ENCODE measurements at regions not wholly inside any gene's neighbourhood (a gene's known extent, or its start where the extent isn't known, plus 50 kb on each side); places are given as distances from the start of the nearest gene placed in this dataset.

DNA sequence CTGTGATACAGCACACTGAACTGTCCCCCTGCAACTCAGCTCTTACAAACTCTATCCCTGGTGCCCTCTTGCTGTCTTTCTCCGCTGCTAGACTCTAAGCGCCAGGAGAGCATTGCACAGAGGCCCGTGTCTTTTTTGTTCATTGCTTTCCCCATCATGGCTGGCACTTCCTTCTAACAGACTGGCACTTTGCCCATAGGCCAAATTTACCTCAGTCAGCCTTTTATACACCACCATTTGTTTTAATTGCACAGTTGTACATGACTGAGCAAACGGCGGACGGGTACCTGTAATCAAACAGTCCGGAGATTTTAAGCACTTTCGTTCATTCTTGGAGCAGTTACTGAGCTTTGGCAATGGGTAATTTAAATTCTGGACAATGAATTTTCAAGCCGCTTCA, 102.2 kb upstream of the CLINT1 start:
- peaks cover 17% of the 10 kb centered on the region for H3K27me3 Mint-ChIP-seq (ENCODE audit: unreplicated experiment)
- DNase-seq (ENCODE audit: extremely low spot score, unreplicated experiment) = no peak
- no peaks in the 10 kb centered on the region for H3K9me3 Mint-ChIP-seq (ENCODE audit: unreplicated experiment)
- TF ChIP-seq, protein P1, sequence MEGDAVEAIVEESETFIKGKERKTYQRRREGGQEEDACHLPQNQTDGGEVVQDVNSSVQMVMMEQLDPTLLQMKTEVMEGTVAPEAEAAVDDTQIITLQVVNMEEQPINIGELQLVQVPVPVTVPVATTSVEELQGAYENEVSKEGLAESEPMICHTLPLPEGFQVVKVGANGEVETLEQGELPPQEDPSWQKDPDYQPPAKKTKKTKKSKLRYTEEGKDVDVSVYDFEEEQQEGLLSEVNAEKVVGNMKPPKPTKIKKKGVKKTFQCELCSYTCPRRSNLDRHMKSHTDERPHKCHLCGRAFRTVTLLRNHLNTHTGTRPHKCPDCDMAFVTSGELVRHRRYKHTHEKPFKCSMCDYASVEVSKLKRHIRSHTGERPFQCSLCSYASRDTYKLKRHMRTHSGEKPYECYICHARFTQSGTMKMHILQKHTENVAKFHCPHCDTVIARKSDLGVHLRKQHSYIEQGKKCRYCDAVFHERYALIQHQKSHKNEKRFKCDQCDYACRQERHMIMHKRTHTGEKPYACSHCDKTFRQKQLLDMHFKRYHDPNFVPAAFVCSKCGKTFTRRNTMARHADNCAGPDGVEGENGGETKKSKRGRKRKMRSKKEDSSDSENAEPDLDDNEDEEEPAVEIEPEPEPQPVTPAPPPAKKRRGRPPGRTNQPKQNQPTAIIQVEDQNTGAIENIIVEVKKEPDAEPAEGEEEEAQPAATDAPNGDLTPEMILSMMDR (IDR thresholded peaks at IDR 0.05) = no peak
- H3K36me3 Mint-ChIP-seq (ENCODE audit: unreplicated experiment) = no peaks in the 10 kb centered on the region
- H3K27ac Mint-ChIP-seq (ENCODE audit: unreplicated experiment) = no peak overlapping the region
- peaks cover 7% of the 10 kb centered on the region for H3K4me1 Mint-ChIP-seq (ENCODE audit: unreplicated experiment)
- H3K4me3 Mint-ChIP-seq (ENCODE audit: unreplicated experiment) = no peak overlapping the region

DNA sequence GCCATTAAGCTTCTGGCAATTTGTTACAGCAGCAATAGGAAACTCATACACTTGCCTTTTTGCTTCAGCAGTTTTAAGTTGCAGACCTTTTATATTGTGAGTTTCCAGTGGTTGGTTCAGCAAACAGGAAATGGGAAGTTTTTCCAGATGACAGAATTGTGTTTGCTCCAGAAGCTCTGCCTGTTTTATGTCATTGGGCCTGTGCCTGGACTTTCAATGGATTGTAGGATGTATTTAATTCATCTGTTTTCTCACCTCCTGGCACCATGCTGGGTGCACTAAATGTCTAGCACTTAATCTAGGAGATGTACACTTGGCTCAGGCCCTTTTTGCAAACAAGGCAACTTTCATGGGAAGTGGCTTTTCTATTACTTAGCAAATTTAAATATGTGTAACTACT, 100.4 kb upstream of the CLINT1 start:
- TF ChIP-seq, protein P1 (IDR thresholded peaks at IDR 0.05) = no peak
- H3K4me3 Mint-ChIP-seq (ENCODE audit: unreplicated experiment) = no peak overlapping the region
- H3K36me3 Mint-ChIP-seq (ENCODE audit: unreplicated experiment) = no peaks in the 10 kb centered on the region
- no peak overlapping the region for H3K27ac Mint-ChIP-seq (ENCODE audit: unreplicated experiment)
- H3K9me3 Mint-ChIP-seq (ENCODE audit: unreplicated experiment) = no peaks in the 10 kb centered on the region
- H3K27me3 Mint-ChIP-seq (ENCODE audit: unreplicated experiment) = peaks cover 17% of the 10 kb centered on the region
- peaks cover 2% of the 10 kb centered on the region for H3K4me1 Mint-ChIP-seq (ENCODE audit: unreplicated experiment)
- DNase-seq (ENCODE audit: extremely low spot score, unreplicated experiment) = no peak

DNA sequence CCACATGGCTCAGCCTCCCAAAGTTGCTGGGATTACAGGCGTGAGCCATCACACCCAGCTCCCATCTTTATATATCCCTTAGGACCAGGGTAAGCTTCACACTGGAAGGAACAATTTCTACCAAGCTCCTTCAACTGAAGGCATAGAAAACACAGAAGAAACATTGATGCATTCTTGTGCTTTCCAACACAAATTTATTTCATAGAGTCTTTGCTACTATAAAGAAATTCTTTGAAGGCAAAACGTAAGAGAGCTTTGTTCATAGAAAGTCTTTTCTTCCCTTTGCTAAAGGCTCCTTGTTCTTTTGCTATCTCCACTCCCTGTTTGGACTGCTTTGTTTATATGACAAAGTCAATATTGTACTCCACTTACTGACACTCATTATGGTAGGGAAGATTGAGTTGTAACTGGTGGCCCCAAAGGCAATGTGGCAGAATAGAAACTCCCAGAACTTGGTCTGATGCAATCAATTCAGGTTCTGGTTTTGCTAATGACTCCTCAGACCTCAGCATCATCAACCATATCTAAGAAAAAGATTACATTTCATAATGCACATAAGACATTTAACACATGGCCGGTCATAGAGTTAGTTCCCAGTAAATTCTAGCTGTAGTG, 97.4 kb upstream of the CLINT1 start:
- peaks cover 10% of the 10 kb centered on the region for H3K27me3 Mint-ChIP-seq (ENCODE audit: unreplicated experiment)
- no peaks in the 10 kb centered on the region for H3K9me3 Mint-ChIP-seq (ENCODE audit: unreplicated experiment)
- TF ChIP-seq, protein P1 (IDR thresholded peaks at IDR 0.05) = no peak
- no peak overlapping the region for H3K27ac Mint-ChIP-seq (ENCODE audit: unreplicated experiment)
- peaks cover 6% of the 10 kb centered on the region for H3K4me1 Mint-ChIP-seq (ENCODE audit: unreplicated experiment)
- H3K4me3 Mint-ChIP-seq (ENCODE audit: unreplicated experiment) = no peak overlapping the region
- H3K36me3 Mint-ChIP-seq (ENCODE audit: unreplicated experiment) = no peaks in the 10 kb centered on the region
- no peak for DNase-seq (ENCODE audit: extremely low spot score, unreplicated experiment)

DNA sequence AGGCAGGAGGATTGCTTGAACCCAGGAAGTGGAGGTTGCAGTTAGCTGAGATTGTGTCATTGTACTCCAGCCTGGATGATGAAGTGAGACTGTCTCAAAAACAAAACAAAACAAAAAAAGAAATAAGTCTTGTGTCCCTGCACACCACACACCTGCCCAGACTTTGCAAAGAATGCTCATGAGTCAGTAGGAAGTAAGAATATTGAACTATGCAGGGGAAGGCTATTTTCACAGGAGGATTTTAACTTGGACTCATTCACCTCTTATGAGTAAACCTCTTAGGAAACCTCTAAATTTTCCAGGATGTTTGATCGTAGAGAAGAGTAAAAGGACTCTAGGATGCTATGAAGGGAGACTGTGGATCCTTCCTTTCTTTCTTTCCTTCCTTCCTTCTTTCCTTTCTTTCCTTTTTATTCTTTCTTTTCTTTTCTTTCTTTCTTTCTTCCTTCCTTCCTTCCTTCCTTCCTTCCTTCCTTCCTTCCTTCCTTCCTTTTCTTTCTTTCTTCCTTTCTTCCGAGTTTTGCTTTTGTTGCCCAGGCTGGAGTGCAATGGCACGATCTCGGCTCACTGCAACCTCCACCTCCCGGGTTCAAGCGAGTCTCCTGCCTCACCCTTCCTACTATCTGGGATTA, 96.7 kb upstream of the CLINT1 start:
- Mint-ChIP-seq H3K36me3 (ENCODE audit: unreplicated experiment) (no peaks in the 10 kb centered on the region), H3K27ac (ENCODE audit: unreplicated experiment) (no peak overlapping the region), H3K4me1 (ENCODE audit: unreplicated experiment) (peaks cover 6% of the 10 kb centered on the region), H3K4me3 (ENCODE audit: unreplicated experiment) (no peak overlapping the region), H3K27me3 (ENCODE audit: unreplicated experiment) (peaks cover 5% of the 10 kb centered on the region), H3K9me3 (ENCODE audit: unreplicated experiment) (no peaks in the 10 kb centered on the region)
- TF ChIP-seq, protein P1 (IDR thresholded peaks at IDR 0.05) = no peak
- DNase-seq (ENCODE audit: extremely low spot score, unreplicated experiment) = no peak

DNA sequence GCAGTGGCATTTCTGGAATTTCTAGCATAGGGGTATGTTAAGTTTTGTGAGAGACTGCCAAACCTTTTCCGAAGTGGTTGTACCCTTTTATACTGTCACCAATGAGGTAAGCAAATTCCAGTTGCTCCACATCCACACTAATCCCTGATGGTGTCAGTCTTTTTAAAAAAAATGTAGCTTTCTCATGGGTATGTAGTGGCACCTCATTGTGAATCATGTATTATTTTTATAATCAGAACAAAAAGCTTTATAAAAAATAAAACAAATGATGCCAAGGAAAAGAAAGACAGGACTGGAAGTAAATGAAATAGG, 93.4 kb upstream of the CLINT1 start:
- DNase-seq (ENCODE audit: extremely low spot score, unreplicated experiment) = no peak
- TF ChIP-seq, protein P1 (IDR thresholded peaks at IDR 0.05) = no peak
- H3K27me3 Mint-ChIP-seq (ENCODE audit: unreplicated experiment) = peaks cover 5% of the 10 kb centered on the region
- peaks cover 17% of the 10 kb centered on the region for H3K4me1 Mint-ChIP-seq (ENCODE audit: unreplicated experiment)
- no peak overlapping the region for H3K27ac Mint-ChIP-seq (ENCODE audit: unreplicated experiment)
- no peaks in the 10 kb centered on the region for H3K9me3 Mint-ChIP-seq (ENCODE audit: unreplicated experiment)
- H3K4me3 Mint-ChIP-seq (ENCODE audit: unreplicated experiment) = no peak overlapping the region
- H3K36me3 Mint-ChIP-seq (ENCODE audit: unreplicated experiment) = no peaks in the 10 kb centered on the region
